HS-27A (cell line): ENCODE measurements at regions not wholly inside any gene's neighbourhood (a gene's known extent, or its start where the extent isn't known, plus 50 kb on each side); places are given as distances from the start of the nearest gene placed in this dataset.

ENCODE experiments used
- DNase-seq: peaks from one replicate; pipeline ENCODE4 v3.0.0-alpha.2; 2012; ENCODE audit warnings: low read depth, missing footprints

- no peak for DNase-seq
Observed at GRCh38 chr20:48358176-48359054, 469.4 kb downstream of the PREX1 start.

GRCh38 chr20:48357714-48358113 is 470.1 kb downstream of the PREX1 start:
- no peak for DNase-seq

DNA sequence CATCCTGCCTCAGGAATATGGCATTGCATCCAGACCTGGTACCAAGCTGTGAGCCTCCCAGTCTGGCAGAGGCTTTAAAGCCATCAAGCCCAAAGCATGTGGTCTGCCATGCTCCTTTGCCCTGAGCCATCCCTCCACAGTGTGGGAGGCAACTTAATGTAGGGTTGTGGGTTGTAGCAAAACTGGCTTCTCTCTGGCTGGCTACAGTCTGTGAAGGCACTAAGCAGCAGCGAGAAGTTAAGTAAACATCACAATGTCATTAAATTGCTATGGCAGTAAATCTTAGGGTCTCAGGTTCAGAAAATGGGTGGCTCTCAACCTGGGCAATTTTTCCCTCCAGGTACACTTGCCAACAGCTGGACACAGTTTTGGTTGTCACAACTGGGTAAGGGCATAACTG is 472.9 kb downstream of the PREX1 start:
- no peak for DNase-seq

- no peak for DNase-seq
Observed at GRCh38 chr20:48354320-48354876, 473.4 kb downstream of the PREX1 start.

DNA sequence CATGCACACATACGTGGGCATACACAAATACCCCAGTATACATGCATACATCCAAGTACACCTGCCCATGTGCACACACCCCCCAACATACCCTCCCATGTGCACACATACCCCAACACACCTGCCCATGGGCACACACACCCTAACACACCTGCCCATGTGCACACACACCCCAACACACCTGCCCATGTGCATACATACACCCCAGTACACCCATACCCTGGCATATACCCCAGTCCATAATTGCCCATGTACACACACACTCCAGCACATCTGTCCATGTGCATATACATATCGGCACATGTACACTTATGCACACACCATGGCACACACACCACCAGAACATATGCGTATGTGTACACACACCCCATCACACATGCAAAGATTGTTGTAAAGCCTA is 475.2 kb downstream of the PREX1 start:
- no peak for DNase-seq

DNA sequence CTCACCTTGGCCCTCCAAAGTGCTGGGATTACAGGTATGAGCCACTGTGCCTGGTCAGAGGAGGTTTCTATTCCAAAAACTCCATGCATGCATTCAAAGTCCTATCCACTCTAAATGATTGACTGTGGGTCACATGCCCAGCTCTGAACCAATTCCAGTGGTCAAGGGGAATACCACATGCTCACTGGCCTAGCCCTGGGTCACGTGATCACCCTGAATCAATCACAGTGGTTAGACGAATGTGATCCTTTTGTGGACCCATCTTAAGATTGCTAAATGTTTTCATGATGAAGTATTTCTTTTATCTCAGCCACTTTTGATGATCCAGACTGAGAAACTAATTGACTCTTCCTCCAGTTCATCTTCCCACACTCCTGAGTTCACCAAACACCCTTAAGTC is 475.8 kb downstream of the PREX1 start:
- DNase-seq: no peak

DNA sequence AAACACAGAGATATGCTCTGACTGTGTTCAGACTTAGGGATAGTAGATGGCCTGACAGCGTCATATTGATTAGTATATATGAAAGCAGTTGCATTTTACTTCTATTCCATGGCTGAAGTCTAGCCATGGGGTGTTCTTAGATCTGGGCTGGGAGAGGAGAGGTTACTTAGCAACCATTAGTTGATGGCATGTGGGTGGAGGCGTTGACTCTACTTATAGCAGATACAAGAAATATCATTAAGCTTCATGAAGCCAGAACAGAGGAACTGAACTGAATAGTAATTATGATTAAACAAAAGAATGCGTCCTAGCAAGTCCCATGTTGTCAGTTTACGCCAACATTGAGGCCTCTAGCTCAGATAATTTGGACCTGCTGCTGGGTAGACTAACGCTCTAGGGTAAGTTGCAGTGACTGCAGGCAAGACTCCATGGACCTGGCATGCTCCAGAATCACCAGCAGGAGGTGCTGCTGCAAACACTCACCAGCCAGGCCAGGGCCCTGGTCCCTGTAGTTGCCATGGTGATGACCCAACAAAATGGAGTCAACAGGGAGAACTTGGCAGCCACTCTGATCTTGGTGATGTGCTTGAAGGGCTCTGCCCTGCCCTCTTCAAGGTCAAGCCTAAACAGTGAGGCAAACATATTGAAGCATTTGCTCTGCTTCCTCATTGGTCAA is 477.3 kb downstream of the PREX1 start:
- no peak for DNase-seq

DNA sequence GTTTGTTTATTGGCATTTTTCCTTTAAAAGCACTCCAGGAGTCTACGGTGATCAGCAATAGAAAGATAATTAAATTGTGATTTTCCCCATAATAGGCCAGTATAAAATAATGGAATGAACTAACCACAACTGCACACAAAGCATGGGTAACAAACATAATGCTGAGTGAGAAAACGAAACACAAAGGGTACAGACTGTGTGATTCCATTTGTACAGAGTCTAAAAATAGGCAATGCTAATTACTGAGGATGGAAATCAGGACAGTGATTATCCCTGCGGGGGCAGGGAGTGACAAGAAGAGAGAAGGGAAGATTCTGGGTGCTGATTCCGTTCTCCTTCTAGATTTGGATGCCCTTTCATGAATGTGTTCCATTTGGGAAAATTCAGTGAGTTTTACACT is 478.1 kb downstream of the PREX1 start:
- no peak for DNase-seq

- DNase-seq: no peak
Observed at GRCh38 chr20:48348022-48348421, 479.8 kb downstream of the PREX1 start.

- no peak for DNase-seq
Observed at GRCh38 chr20:48342822-48343513, 484.8 kb downstream of the PREX1 start.

- no peak for DNase-seq
Observed at GRCh38 chr20:48340883-48341281, 486.9 kb downstream of the PREX1 start.

GRCh38 chr20:48339986-48340882 is 487.6 kb downstream of the PREX1 start:
- no peak for DNase-seq

DNA sequence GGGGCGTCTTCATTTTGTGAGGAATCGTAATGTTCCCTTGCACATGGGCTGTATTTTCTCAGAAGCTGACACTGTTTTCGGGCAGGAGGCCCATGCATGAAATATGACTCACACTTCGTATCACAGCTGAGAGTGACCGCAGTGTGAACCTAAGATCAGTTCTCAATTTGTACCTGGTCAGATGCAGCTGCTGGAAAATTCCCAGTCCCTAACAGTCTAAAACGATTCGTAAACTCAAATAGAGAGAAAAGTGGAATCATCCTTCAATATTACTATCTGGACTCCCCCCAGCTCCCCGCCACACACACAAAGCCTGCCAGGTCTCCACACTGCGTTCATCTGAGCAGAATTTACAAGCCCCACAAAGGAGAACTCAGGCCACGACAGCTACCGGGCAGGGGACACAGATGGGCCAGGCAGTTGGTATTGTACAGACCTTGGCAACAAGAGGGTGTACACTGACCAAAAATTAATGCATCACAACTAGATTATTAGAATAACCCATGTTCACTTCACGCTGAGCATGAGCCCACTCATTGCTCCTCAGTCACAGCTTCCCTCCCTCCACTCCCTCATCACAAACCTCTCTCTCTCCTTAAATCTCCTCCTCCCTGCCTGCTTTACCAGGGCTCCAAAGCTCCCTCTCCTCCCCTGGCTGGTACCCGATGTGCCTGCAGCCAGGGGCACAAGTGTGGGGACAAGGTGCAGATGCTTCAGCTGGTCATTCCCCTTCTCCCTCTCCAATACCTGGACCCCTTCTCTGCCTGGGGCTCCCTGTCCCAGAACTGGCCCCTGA is 488.4 kb downstream of the PREX1 start:
- DNase-seq: no peak

DNA sequence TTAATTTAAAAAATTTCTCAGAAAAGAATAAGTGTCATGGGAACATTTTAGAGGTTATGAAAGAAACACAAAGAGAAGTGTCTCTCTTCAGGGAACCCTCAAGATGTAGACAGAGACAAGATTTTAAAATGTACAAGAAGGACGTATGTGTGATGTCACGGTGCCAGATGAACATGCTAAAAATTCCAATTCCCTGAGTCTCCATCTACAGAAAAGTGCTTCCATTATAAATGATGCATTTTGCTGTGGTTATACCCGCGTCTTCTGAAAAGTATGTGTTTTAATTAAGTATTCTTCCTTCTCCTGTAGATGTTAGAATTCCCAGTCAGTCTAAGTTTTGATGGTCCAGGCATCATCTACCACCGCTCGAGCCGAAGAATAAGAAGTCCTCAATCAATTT is 489.1 kb downstream of the PREX1 start:
- DNase-seq: no peak

GRCh38 chr20:48336597-48336996 is 491.2 kb downstream of the PREX1 start:
- DNase-seq: no peak

- DNase-seq: no peak
Observed at GRCh38 chr20:48335308-48336050, 492.3 kb downstream of the PREX1 start.

- no peak for DNase-seq
Observed at GRCh38 chr20:48333707-48334106, 494.1 kb downstream of the PREX1 start.

GRCh38 chr20:48332555-48332954 is 495.2 kb downstream of the PREX1 start:
- DNase-seq: no peak

DNA sequence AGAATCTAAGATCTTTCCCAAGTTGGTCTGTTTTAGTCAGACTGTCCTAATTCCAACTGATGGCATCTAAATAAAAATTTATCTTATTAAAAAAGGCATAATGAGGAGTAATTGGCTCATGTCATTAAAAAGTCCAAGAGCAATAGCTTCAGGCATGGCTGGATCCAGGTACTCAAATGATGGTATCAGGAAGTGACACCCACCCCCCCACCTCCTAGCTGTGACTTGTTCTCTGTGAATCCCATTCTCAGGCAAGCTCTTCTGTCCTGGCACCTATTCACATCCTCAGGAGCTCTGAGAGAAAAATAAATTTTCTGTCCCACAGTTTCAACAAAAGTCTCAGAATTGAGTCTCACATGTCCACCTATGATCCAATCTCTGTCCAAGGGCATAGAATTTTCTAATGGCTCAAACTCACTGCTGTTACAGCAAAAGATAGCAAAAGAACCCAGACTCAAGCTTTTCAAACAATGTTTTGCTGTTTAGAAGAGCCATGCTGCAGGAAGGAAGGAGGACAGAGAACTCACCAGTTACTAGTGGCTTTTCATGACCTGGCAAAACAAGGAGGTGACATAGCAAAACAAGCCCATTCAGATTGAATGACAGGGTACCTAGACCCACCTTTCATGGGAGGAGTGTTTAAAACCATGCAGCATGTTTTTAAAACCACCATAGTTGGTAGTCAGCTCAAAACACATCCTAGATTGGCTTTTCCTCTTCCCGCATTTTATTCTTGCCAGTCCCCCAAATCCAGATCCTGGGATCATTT is 496.1 kb downstream of the PREX1 start:
- DNase-seq: no peak
